ENCODE measurements at regions not wholly inside any gene's neighbourhood (a gene's known extent, or its start where the extent isn't known, plus 50 kb on each side); places are given as distances from the start of the nearest gene placed in this dataset.

GRCh38 chr15:39433376-39433775 lies 147.5 kb upstream of the THBS1 start:
- TF ChIP-seq CTCF (IDR thresholded peaks at IDR 0.05; ENCODE audit: low read length) (no peak), EZH2 (optimal IDR thresholded peaks at IDR 0.05; ENCODE audit: low read depth, low read length) (no peak), EZH2phosphoT487 (IDR thresholded peaks at IDR 0.05; ENCODE audit: low read length) (no peak)

Measured in MM.1S (cell line).